COLO668 (cell line): ENCODE measurements at regions not wholly inside any gene's neighbourhood (a gene's known extent, or its start where the extent isn't known, plus 50 kb on each side); places are given as distances from the start of the nearest gene placed in this dataset.

ENCODE experiments used
- DNase-seq: peaks from one replicate; lab custom pipeline; 2025; ENCODE audit not compliant: unreplicated experiment; lab: John Stamatoyannopoulos, UW

- no peak for DNase-seq
These were observed 204.4 kb upstream of the NUDT4 start for GRCh38 chr12:93173178-93173957.

DNA sequence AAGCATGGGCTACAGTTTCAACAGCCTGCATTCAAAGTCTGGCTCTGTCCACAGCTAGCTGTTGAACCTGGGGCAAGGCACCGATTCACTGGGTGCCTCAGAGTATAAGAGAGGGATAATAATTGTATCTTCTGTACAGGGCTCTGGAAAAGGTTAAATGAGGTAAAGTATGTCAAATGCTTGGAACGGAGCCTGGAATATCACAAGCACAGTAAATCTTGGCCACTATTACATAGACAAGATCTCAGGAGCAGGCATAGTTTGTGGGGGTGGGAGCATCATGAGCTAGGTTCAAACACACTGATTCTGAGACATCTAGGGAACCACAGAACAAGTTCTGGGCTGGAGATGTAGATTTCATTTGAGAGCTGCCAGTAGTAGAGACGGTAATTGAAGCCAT is 203.7 kb upstream of the NUDT4 start:
- DNase-seq, result no peak

DNA sequence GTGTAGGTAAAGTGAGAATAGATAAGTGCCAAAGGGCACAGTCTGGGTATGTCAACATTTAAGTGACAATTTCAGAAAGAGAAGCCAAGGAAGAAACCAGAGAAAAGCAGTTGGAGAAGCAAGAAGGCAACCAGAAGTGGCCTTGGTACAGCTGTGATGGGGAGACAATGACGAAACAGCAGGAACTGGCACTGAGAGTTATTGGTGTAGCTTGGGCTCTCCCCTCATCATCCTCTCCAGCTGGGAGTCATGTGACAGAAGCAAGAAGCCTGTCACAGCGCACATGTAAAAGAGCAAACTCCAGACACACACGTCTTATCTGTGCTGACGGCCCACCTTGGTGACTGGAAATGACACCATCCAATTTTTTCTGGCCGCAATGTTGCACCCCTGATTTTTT is 203.3 kb upstream of the NUDT4 start:
- no peak for DNase-seq

DNA sequence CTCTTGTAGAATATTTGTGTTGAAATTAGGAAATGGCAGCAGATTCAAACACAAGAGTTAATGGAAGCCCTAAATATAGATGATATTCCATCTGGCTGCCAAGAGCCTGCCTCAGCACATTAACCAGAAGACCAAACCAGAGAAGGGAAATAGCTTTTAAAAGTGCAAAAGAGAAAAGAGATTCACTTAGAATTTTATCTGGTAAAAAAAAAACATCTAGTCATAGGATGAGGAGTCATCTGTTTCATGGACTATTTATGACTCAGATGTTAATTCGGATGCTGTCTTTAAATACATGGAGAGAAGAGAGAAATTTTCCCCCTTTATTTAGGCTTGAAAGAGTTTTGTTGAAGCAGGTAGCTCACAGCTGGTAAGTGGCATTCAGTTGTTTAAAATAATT is 201.6 kb upstream of the NUDT4 start:
- DNase-seq, result no peak

DNA sequence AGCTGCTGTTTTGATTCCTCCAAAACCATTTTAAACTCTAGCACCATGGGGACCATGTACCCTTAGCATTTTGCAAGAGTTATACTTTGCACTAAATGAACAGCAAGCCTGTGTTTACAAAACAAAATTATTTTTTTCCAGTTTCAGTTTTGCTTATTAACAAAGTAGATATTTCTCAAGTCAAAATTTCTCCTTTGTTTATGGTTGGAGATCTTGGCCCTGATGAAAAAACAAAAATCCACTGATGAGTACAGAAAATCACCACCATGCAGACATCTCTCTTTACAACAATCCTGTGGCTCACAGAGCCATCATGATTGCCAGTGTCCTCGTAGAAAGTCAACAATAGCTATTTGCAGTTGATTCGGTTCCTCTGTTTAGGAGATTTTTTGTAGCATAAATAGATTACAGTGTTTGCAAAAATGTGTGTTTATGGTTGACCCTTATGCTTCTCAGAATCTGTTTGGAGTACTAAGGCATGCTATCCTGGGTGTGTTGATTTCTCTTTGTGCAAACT is 201.1 kb upstream of the NUDT4 start:
- no peak for DNase-seq

DNA sequence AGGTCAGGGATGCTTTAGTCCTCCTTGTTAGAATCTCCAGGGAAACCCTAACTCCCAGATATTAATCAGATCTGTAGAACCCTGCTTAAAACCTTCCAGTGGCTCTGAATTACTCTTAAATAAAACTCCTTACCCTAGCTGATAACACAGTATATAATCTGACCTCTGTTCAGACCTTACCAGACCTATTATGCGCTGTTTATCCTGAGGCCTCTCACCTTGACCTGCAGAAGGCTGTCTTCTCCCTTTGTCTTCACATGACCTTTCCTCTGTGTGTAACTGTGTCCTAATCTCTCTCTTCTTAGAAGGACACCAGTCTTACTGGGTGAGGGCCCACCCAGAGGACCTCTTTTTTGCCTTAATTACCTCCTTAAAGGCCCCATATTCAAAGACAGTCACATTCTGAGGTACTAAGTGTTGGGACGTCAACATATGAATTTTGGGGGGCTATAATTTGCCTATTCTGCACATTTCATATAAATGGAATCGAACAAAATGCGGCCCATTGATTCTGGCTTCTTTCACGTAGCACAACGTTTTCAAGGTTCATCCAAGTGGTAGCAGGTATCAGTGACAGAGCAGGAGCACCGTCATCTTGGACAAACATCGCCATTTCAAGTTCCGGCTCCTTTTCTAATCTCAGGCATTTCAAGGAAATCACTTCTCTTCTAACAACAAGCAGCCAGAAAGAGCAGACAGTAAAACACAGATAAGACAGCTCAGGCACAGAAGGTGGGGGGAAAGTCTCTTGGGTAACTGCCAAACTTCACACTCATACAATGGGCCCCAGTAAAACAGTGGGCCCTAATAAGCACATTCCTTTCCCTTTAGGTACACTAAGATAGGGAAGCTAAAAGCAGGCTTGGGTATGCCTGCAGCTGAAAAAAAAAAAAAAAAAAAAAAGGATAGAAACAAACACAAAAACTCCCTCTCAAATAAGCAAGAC is 200.2 kb upstream of the NUDT4 start:
- DNase-seq, result no peak

DNA sequence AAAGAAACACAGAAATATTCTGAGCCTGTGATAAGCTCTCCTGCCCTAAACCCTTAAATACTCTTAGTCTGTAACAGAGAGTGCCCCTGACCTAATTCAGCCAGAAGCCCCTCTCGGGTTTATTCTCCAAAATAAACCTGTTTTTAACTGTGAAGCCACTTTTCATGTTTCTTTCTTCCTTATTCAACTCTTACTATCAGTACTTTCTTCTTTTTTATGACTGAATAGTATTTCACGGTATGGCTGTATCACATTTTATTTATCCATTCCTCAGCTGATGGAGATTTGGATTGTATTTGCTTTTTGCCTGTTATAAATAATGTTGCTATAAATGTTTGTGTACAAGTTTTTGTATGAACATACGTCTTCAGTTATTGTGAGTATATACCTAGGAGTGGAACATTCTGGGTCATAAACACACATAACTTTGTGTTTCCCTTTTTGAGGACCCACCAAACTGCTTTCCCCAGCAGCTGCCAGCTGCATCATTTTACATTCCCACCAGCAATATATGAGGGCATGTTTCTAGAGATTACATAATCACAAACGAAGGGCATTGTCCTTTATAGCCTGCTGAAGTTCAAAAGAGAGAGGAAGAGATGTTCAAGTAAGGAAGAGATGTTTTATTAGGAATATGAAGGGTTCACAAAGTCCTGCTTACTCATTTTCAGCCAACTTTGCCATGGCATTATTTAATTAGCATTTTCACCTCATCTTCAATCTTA is 199.4 kb upstream of the NUDT4 start:
- no peak for DNase-seq

DNA sequence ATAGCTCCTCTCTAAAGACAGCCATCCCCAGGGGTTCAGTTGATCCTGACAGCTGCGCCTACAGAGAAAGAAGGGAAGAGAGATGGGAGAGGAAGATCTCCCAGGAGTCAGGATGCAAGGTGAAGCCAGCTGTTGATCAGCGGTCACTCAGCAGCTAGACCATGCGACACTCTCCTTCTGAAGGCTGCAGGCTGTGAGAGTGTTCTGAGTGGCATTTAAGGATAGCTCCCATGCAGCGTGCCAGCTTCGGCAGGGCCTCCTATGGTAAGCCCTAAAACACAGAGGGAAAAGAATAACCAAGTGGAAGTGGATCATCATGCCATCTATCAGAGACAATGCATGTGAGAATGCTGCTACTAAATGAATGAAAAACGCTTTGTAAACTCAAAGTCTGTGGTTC is 197.9 kb upstream of the NUDT4 start:
- no peak for DNase-seq

GRCh38 chr12:93180566-93180965 is 197.2 kb upstream of the NUDT4 start:
- DNase-seq, result no peak

DNA sequence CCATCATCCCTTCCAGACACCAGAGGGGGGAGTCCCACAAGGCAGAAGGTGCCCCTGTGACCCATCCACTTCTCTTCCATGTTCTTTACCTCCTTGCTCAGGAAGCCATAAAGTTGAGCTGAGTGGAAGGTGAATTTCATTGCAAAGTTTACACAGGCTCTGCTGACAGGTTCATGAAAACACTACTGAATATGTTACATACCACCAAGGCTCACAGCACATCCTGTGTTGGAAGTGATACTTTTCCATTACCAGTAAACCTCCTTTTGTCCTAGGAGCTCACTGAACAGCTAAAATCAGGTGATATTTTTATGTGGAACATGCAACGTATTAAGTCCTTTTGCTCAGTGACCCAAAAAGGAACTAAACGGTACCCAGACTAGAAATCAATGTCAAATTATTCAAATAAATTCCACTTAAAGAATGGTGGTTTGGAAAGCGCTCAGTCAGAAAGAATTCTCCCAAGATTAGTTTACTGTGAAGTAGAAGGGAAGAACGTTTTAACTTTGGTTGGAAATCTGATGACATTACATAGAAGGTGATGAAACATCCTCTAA is 196.2 kb upstream of the NUDT4 start:
- DNase-seq, result no peak

DNA sequence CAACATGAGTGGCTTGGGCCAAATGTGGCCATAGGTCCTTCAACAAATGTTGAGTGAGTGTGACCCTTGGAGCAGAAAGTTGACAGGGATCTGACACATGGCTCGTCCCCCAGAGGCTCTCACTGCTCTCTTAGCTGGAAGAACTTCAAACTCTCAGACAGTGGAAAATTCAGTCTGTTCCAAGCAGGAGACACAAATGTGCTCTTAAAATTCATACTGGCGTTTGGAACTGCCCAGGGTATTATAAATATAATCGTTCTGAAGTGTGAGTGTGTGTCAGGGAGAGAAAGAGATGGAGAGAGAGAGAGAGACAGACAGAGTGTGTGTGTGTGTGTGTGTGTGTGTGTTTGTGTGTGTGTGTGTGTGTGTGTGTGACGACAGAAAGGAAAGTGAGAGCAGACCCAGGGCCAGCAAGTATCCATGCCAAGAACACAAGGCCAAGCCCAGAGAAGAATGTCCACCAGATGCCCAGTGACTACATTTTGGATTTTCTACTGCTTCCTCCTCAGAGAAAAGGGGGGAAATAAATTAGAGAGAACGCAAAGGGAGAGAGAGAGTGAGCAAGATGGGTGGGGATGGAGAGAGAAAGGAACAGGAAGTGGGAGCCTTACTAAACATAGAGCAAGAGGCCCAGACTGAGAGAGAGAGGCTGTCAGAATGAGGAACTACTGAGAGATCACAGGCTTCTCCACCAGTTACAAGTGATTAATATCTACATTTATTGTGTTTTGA is 193.6 kb upstream of the NUDT4 start:
- no peak for DNase-seq

- no peak for DNase-seq
These were observed 192.9 kb upstream of the NUDT4 start for GRCh38 chr12:93184672-93185368.

DNA sequence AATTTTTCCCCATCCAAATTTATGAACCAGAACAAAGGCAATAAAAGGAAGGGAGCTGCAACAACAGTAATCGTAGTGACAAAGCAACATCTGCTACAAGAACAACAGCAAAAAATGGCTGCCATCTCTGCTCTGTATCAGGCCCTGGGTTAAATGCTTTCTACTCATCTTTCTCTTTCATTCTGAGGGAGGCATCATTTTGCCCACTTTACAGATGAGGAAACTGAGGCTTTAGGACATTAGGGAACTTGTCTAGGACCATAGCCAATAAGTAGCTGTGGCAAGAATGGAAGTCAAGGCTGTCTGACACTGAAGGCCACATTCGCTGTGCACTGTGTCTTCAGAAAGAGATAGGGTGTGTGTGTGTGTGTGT is 192.4 kb upstream of the NUDT4 start:
- DNase-seq, result no peak

- no peak for DNase-seq
These were observed 191.6 kb upstream of the NUDT4 start for GRCh38 chr12:93186131-93186530.

GRCh38 chr12:93186621-93187020 is 191.1 kb upstream of the NUDT4 start:
- no peak for DNase-seq

- no peak for DNase-seq
These were observed 186.3 kb upstream of the NUDT4 start for GRCh38 chr12:93191423-93191822.

GRCh38 chr12:93191956-93192355 is 185.8 kb upstream of the NUDT4 start:
- DNase-seq, result no peak

GRCh38 chr12:93192878-93193277 is 184.8 kb upstream of the NUDT4 start:
- DNase-seq, result no peak

DNA sequence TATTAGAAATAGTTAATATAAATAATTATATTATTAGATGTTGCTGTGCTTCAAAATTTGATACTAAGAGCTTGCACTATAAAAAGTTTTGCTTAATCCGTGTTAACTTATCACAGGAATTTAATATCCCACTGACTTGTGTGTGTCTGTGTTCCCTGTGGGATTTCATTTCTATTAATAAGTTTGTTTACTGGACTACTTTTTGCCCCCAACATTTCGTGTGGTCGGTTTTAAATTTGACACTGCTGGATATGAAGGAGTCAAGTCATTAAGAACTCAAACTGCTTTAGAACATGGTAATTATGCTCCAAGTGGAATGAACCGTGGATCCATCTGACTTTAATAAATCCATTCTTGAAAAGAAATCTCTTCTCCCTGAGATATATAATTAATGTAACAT is 182.2 kb upstream of the NUDT4 start:
- DNase-seq, result no peak

GRCh38 chr12:93197067-93197593 is 180.6 kb upstream of the NUDT4 start:
- no peak for DNase-seq
